ENCODE measurements at regions not wholly inside any gene's neighbourhood (a gene's known extent, or its start where the extent isn't known, plus 50 kb on each side); places are given as distances from the start of the nearest gene placed in this dataset.
A peak's percentile ranks its signal among the peaks of the same experiment; 100 is the strongest.

GRCh38 chr18:38427736-38428135, 862.1 kb upstream of the CELF4 start:
- CTCF ChIA-PET (ENCODE audit: partially characterized antibody) = no interaction called here
- H3K36me3 ChIP-seq (ENCODE audit: control insufficient read depth in 2 of 4, insufficient read depth in 4 of 4, low read length in 3 of 4) = no peaks in the 10 kb centered on the region
- H4K20me1 ChIP-seq (replicated peaks in 1 of 2; ENCODE audit: control insufficient read depth in 1 of 2, insufficient read depth in 2 of 2, low read length in 2 of 2) = no peaks in the 10 kb centered on the region
- H4K91ac ChIP-seq (replicated peaks; ENCODE audit: insufficient read length, low read length) = no peak overlapping the region
- H3K18ac ChIP-seq (ENCODE audit: extremely low read depth, low read length) = no peak overlapping the region
- no peaks in the 10 kb centered on the region for H3K79me2 ChIP-seq (ENCODE audit: control insufficient read depth in 1 of 2, insufficient read depth in 2 of 2, low read length in 2 of 2)
- no peaks in the 10 kb centered on the region for H3K9me3 ChIP-seq (ENCODE audit: insufficient read depth in 2 of 2, low read depth in 1 of 2, low read length in 1 of 2)
- no peaks in the 10 kb centered on the region for H3K79me1 ChIP-seq (ENCODE audit: low read depth, low read length)
- H3K23ac ChIP-seq (ENCODE audit: insufficient read length) = no peak overlapping the region
- no peak overlapping the region for H2BK15ac ChIP-seq (ENCODE audit: low read length)
- H3K27me3 ChIP-seq (replicated peaks in 1 of 4; ENCODE audit: control insufficient read depth in 3 of 4, extremely low read depth in 1 of 4, insufficient read depth in 3 of 4, low read length in 3 of 4) = no peaks in the 10 kb centered on the region
- no peak overlapping the region for H3K14ac ChIP-seq (ENCODE audit: insufficient read length)
- H2AFZ ChIP-seq (ENCODE audit: low read length) = no peak overlapping the region
- no peak overlapping the region for H3K4ac ChIP-seq (replicated peaks; ENCODE audit: insufficient read length, low read depth, low read length)
- H3K4me1 ChIP-seq (replicated peaks in 1 of 4; ENCODE audit: control insufficient read depth in 3 of 4, insufficient read depth in 4 of 4, low read length in 3 of 4) = peaks cover 0 to 4% (median 2%) of the 10 kb centered on the region in 4 experiments; a peak in 3 of 7 replicates
- H3K4me2 ChIP-seq (ENCODE audit: insufficient read depth in 1 of 2, low read depth in 2 of 2, low read length in 2 of 2) = no peak overlapping the region
- H2BK12ac ChIP-seq (ENCODE audit: low read depth, low read length) = no peak overlapping the region
- WGBS, 2 experiments (ENCODE audit: extremely low coverage in 1 of 2, insufficient coverage in 1 of 2, insufficient read length in 1 of 2, insufficient replicate concordance in 2 of 2, low coverage in 1 of 2, low lambda C conversion rate in 2 of 2, missing lambda C conversion rate in 1 of 2) = 64% methylated on average over 4 of the region's 4 CpGs; no CpG with 5 or more reads in 1 of the 2 experiments
- H4K5ac ChIP-seq (ENCODE audit: insufficient read length, low read depth, low read length) = no peak overlapping the region
- DNase-seq (ENCODE audit: low read depth in 1 of 2, low spot score in 2 of 2) (no peak), FAIRE-seq (no peak)
- no peak overlapping the region for H2AK5ac ChIP-seq (ENCODE audit: low read depth, low read length)
- no peak overlapping the region for H3K27ac ChIP-seq (ENCODE audit: low read depth, low read length)
- H4K8ac ChIP-seq (ENCODE audit: extremely low read depth, insufficient read depth, low read length) = no peak overlapping the region
- POLR2A ChIA-PET (ENCODE audit: partially characterized antibody) = no interaction called here
- no peak overlapping the region for H2BK120ac ChIP-seq (replicated peaks; ENCODE audit: low read depth, low read length)
- H3K4me3 ChIP-seq (ENCODE audit: extremely low read depth in 1 of 4, insufficient read depth in 2 of 4, low read depth in 3 of 4, low read length in 4 of 4) = no peak overlapping the region
- H2BK20ac ChIP-seq (ENCODE audit: low read length) = 0 out of 2 replicates have a peak overlapping the region, but pooled peaks have one; percentile 27
- H2BK5ac ChIP-seq (ENCODE audit: low read depth, low read length) = no peak overlapping the region
- H3K56ac ChIP-seq (replicated peaks; ENCODE audit: insufficient read length, low read depth, low read length) = no peak overlapping the region
- no peak overlapping the region for H3K9ac ChIP-seq (replicated peaks in 1 of 4; ENCODE audit: extremely low read depth in 1 of 4, low read depth in 3 of 4, low read length in 3 of 4)
- no peaks in the 10 kb centered on the region; the same call in 1 of the 2 replicates for H3K23me2 ChIP-seq (ENCODE audit: low read depth, low read length)
- TF ChIP-seq BCL11A (IDR thresholded peaks at IDR 0.05; ENCODE audit: low read depth in 2 of 2, low read length in 2 of 2) = no peak

Measured in H1 (cell line).